GM21786 (cell line): ENCODE measurements at regions not wholly inside any gene's neighbourhood (a gene's known extent, or its start where the extent isn't known, plus 50 kb on each side); places are given as distances from the start of the nearest gene placed in this dataset.
"Not testable (repeated sequence)": the region's sequence is repeated elsewhere in the genome, so short reads cannot be mapped to it uniquely, and the experiment has no call there.

Source experiments
- ATAC-seq: cut with Tn5 transposase; IDR thresholded peaks from one replicate; pipeline ENCODE4 v1.9.1; 2021; ENCODE audit not compliant: unreplicated experiment

GRCh38 chr5:27814983-27815382, 776.6 kb upstream of the CDH9 start:
- ATAC-seq: no peak

GRCh38 chr5:27814286-27814685, 775.9 kb upstream of the CDH9 start:
- no peak for ATAC-seq

DNA sequence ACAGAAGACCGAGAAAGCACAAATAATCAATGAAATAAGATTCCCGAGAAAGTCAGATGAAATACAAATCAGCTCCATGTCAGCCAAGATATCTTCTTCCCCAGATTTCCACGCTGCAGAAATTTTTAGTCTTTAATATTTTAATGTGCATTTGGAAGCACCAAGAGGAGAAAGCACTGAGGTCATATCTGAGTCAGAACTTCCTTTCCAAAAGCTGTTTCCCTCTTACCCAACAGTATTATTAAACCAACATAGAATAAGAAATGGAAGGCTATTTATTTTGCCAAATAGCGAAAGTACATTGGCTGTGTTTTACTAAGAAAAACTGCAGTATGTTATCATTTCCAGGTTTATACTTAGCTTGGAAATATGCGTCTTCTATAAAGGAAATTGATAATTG, 772.1 kb upstream of the CDH9 start:
- no peak for ATAC-seq

- no peak for ATAC-seq
These were observed 758.8 kb upstream of the CDH9 start for GRCh38 chr5:27797220-27797619.

DNA sequence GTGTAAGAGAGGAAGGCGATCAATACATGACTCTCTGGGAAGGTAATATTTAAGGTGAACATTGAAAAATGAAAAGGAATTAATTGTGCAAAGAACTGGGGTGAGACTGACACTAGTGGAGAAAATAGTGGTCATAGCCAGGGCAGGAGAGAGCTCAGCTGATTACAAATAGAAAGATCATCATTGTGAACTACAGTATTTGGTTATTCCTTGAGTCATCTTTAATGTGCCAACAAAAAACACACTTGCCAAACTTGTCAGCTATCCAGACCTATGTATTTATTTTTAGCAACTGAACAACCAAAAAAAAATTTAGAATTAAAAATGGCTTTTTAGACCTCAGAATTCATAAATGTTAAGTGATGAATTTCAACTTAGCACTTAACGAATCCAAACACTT, 749.8 kb upstream of the CDH9 start:
- no peak for ATAC-seq

GRCh38 chr5:27784317-27784716, 745.9 kb upstream of the CDH9 start:
- no peak for ATAC-seq

- no peak for ATAC-seq
These were observed 739.7 kb upstream of the CDH9 start for GRCh38 chr5:27778121-27778520.

- ATAC-seq: no peak
These were observed 735.2 kb upstream of the CDH9 start for GRCh38 chr5:27773636-27774035.

GRCh38 chr5:27773166-27773565, 734.8 kb upstream of the CDH9 start:
- no peak for ATAC-seq

- ATAC-seq: no peak
These were observed 731.5 kb upstream of the CDH9 start for GRCh38 chr5:27769748-27770402.

DNA sequence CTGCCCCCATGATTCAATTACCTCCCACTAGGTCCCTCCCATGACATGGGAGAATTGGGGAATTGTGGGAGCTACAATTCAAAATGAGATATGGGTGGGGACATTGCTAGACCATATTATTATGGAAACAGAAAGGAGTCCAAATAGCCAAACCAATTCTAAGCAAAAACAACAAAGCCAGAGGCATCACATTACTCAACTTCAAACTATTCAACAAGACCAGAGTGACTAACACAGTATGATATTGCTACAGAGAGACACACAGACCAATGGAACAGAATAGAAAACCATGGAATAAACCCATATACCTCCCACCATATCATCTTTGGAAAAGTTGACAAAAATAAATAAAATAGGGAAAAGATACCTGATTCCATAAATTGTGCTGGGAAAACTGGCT, 710.5 kb upstream of the CDH9 start:
- ATAC-seq: no peak

DNA sequence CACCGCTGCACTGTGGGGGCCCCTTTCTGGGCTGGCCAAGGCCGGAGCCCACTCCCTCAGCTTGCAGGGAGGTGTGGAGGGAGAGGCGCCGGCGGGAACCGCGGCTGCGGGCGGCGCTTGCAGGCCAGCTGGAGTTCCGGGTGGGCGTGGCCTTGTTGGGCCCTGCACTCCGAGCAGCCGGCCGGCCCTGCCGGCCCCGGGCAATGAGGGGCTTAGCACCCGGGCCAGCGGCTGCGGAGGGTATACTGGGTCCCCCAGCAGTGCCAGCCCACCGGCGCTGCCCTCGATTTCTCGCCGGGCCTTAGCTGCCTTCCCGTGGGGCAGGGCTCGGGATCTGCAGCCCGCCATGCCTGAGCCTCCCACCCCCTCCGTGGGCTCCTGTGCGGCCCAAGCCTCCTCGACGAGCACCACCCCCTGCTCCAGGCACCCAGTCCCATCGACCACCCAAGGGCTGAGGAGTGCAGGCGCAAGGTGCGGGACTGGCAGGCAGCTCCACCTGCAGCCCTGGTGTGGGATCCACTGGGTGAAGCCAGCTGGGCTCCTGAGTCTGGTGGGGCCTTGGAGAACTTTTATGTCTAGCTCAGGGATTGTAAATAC, 705.1 kb upstream of the CDH9 start:
- ATAC-seq: not testable (repeated sequence)

DNA sequence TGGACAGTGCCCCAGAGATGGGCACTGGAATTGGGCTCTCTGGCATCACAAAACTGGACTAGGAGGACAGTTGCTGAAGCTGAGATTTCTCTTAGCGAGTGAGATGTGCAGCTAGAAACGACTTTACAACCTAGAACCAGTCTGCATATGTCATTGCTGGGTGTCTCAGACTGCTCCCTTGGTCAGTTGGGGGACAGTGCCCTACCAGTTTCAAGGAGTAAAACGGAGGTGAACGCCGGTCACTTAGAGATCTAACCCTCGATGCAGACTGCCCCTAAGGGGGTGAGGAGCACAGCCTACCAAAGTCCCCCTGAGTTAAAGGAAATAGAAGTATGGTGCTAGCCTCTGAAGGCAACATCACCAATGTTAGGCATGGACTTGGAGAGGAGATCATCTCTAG, 704.4 kb upstream of the CDH9 start:
- no peak for ATAC-seq

DNA sequence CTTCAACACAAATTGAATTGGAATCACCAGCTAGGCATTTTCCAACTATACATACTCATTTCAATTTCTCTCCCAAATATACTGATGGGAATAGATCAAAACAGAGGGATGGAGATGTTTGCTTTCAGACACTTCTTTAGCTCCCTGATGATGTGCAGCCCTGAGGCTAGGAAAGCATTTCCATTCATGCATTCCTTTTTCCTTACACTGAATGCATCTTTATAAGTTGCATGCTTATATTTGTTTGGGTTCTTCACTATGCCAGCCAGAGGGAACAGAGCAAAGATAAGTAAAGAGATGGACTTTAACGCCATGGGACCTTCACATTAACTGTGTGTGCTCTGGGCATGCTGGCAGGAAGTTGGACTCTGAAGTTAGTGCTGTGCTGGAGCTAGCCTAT, 696.5 kb upstream of the CDH9 start:
- no peak for ATAC-seq

DNA sequence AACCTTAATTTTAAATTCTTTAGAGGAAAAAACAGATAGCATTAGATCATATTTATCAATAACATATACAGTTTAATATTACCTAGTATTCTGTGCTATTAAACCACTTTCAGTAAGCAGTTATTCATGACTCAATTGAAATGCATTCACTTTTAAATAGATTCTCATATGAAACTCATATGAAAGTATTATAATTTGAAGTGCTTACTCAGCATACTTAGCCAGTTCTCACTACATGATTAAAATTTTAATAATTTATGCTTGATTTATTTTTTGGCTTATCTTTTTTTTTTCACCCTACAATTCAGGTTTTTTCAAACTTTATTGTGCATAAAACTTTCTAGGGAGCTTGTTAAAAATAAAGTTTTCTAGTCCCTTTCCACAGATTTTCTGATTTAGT, 694.9 kb upstream of the CDH9 start:
- no peak for ATAC-seq

DNA sequence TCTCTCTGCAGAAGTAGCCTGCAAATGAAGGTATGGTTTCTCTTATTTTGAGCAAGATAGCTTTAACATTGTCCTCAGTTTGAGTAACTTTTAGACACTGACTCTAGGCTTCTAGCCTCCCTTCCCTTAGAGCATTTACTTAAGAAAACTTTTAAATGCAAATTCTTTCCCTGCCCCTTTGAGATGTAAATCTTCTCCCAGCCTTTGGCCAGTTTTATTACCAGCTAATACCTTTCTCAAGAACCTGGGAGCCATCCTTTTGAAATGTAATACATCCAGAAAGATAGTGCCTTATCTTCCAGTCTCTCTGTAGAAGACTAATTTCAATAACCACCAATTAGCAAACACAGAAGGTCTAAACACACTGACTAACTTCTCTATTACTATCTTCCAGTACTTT, 688.9 kb upstream of the CDH9 start:
- ATAC-seq: no peak

DNA sequence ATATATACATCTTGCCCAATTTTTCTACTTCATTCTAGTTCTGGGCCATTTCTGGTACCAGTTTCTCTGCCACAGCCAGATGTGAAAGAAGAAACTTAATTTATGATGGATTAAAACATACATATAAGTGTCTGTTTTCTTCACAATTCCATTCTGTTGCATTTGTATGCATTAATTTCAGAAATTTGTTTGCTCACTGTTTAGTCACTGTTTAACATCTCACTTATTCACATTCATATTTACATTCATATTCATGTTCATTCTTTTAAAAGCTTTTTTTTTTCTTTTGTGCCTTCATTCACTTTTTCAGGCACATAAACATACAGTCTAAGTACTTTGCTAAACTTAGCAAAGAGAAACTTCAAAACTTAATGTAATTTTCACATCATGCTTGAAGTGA, 684.0 kb upstream of the CDH9 start:
- ATAC-seq: no peak

GRCh38 chr5:27708534-27708933, 670.1 kb upstream of the CDH9 start:
- ATAC-seq: no peak

DNA sequence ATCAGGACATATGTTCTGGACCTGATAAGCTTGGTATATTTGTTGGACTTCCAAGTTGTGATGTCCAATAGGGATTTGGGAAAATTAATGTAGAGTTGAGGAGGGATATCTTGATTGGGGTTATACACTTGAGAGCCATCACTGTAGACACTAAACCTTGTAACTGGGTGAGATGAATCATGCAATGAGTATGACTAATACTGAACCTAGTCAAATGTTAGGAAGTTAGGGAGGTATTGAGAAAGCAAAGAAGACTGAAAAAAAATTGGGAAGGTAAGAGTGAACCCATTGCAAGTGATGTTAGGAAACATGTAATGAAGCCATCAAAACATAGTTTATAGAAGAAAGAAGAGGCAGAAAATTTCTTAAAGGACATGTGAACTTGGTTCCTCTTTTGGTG, 668.4 kb upstream of the CDH9 start:
- ATAC-seq: no peak

GRCh38 chr5:27705661-27706060, 667.3 kb upstream of the CDH9 start:
- ATAC-seq: no peak

GRCh38 chr5:27701931-27702903, 663.8 kb upstream of the CDH9 start:
- no peak for ATAC-seq

- no peak for ATAC-seq
These were observed 662.1 kb upstream of the CDH9 start for GRCh38 chr5:27700526-27700925.
